ENCODE measurements at regions not wholly inside any gene's neighbourhood (a gene's known extent, or its start where the extent isn't known, plus 50 kb on each side); places are given as distances from the start of the nearest gene placed in this dataset.
"Not testable (repeated sequence)": the region's sequence is repeated elsewhere in the genome, so short reads cannot be mapped to it uniquely, and the experiment has no call there.

DNA sequence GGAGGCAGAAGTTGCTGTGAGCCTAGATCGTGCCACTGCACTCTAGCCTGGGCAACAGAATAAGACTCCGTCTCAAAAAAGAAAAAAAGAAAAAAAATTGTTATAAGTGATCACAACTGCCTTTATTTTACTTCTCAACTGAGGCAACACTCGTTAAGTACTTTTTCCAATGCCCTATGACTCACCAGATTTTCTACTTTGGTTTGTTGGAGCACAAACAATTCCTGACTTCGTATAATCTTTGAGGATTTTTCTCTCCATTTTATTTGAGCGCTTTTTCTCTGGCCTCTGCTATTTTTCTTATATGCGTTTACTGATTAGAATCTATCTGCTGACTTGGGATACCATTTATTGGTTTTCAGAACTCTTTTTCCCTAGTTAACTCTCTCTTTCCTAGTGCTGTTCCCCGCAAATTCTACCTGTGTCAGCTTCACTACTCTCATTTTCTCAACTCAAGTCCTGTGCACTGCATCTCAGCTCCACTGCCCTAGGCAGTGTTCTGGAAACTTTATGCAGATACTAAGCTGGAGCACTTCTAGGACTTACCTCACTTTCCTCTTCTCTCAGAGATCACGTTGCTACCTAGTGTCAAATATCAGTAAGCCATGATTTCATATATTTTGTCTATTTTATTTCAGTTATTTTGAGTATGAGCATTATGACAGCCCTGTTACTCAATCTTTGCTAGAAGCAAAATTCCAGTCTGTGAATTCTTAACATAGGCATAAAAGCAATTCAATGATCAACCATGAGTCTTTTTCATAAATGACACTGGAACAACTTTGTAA lies 1120.1 kb upstream of the CITED2 start:
- Histone ChIP-seq H3K4me2 (no peak overlapping the region), H2AFZ (no peak overlapping the region), H3K27me3 (ENCODE audit: insufficient read depth, low read depth) (no peaks in the 10 kb centered on the region), H3K4me3 (no peak overlapping the region), H3F3A (ENCODE audit: insufficient read depth, low read depth) (no peaks in the 10 kb centered on the region), H3K4me1 (replicated peaks; ENCODE audit: insufficient read depth) (no peaks in the 10 kb centered on the region), H3K9me3 (ENCODE audit: insufficient read depth, low read depth) (no peaks in the 10 kb centered on the region), H3K9me2 (ENCODE audit: insufficient read depth) (no peaks in the 10 kb centered on the region), H3K79me2 (ENCODE audit: low read depth) (no peaks in the 10 kb centered on the region), H4K20me1 (ENCODE audit: insufficient read depth) (no peaks in the 10 kb centered on the region), H3K27ac (no peak overlapping the region), H3K36me3 (ENCODE audit: low read depth) (no peaks in the 10 kb centered on the region)
- DNase-seq = no peak
- CTCF ChIA-PET = no interaction called here
- intact Hi-C loops (cut with micrococcal nuclease; ENCODE audit: unreplicated experiment) = no loop called here
- BruUV-seq (replicated peaks) = no TSS peak
- TF ChIP-seq, protein P1, sequence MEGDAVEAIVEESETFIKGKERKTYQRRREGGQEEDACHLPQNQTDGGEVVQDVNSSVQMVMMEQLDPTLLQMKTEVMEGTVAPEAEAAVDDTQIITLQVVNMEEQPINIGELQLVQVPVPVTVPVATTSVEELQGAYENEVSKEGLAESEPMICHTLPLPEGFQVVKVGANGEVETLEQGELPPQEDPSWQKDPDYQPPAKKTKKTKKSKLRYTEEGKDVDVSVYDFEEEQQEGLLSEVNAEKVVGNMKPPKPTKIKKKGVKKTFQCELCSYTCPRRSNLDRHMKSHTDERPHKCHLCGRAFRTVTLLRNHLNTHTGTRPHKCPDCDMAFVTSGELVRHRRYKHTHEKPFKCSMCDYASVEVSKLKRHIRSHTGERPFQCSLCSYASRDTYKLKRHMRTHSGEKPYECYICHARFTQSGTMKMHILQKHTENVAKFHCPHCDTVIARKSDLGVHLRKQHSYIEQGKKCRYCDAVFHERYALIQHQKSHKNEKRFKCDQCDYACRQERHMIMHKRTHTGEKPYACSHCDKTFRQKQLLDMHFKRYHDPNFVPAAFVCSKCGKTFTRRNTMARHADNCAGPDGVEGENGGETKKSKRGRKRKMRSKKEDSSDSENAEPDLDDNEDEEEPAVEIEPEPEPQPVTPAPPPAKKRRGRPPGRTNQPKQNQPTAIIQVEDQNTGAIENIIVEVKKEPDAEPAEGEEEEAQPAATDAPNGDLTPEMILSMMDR (conservative IDR thresholded peaks at IDR 0.05) = no peak
- TF ChIP-seq EZH2 (IDR thresholded peaks at IDR 0.05; ENCODE audit: low read depth) = no peak
- POLR2A ChIA-PET (ENCODE audit: unreplicated experiment) = no interaction called here

GRCh38 chr6:140493470-140493869 lies 1119.0 kb upstream of the CITED2 start:
- H3F3A ChIP-seq (ENCODE audit: insufficient read depth, low read depth); DNase-seq; H3K4me1 ChIP-seq (replicated peaks; ENCODE audit: insufficient read depth); H3K79me2 ChIP-seq (ENCODE audit: low read depth); H3K9me2 ChIP-seq (ENCODE audit: insufficient read depth); H3K27me3 ChIP-seq (ENCODE audit: insufficient read depth, low read depth); H3K4me2 ChIP-seq; H4K20me1 ChIP-seq (ENCODE audit: insufficient read depth); H3K4me3 ChIP-seq; H3K9me3 ChIP-seq (ENCODE audit: insufficient read depth, low read depth); intact Hi-C loops (cut with micrococcal nuclease; ENCODE audit: unreplicated experiment); H2AFZ ChIP-seq; CTCF ChIA-PET; H3K36me3 ChIP-seq (ENCODE audit: low read depth); H3K27ac ChIP-seq; BruUV-seq (replicated peaks): not testable (repeated sequence)
- POLR2A ChIA-PET (ENCODE audit: unreplicated experiment) = interaction anchor here (0.5 kb wide), 1 partner anchor 1095 kb away, joined by 4 read pairs; no protein-coding TSS in a partner anchor

- BruUV-seq (replicated peaks) = no TSS peak
- TF ChIP-seq EZH2 (IDR thresholded peaks at IDR 0.05; ENCODE audit: low read depth) = no peak
- TF ChIP-seq, protein P1 (conservative IDR thresholded peaks at IDR 0.05) = no peak
Observed at GRCh38 chr6:140490081-140490480, 1115.6 kb upstream of the CITED2 start.

More at GRCh38 chr6:140490081-140490480, 1115.6 kb upstream of the CITED2 start:
- DNase-seq = no peak
- Histone ChIP-seq H3K9me3 (ENCODE audit: insufficient read depth, low read depth) (peaks cover 10% of the 10 kb centered on the region), H3K79me2 (ENCODE audit: low read depth) (no peaks in the 10 kb centered on the region), H3K27ac (no peak overlapping the region), H4K20me1 (ENCODE audit: insufficient read depth) (no peaks in the 10 kb centered on the region), H3F3A (ENCODE audit: insufficient read depth, low read depth) (peaks cover 7% of the 10 kb centered on the region; the same call in 1 of the 2 replicates), H3K27me3 (ENCODE audit: insufficient read depth, low read depth) (no peaks in the 10 kb centered on the region), H3K4me1 (replicated peaks; ENCODE audit: insufficient read depth) (peaks cover 10% of the 10 kb centered on the region), H3K4me2 (no peak overlapping the region), H3K9me2 (ENCODE audit: insufficient read depth) (no peaks in the 10 kb centered on the region), H3K4me3 (no peak overlapping the region), H3K36me3 (ENCODE audit: low read depth) (no peaks in the 10 kb centered on the region), H2AFZ (no peak overlapping the region)
- intact Hi-C loops (cut with micrococcal nuclease; ENCODE audit: unreplicated experiment) = no loop called here
- ChIA-PET POLR2A (ENCODE audit: unreplicated experiment) (interaction anchor here (0.7 kb wide), 1 partner anchor 41 kb away, joined by 5 read pairs; no protein-coding TSS in a partner anchor), CTCF (no interaction called here)

Measured in PC-9 (cell line).